Fibroblast of villous mesenchyme (primary cell): ENCODE measurements at regions not wholly inside any gene's neighbourhood (a gene's known extent, or its start where the extent isn't known, plus 50 kb on each side); places are given as distances from the start of the nearest gene placed in this dataset.

Experiments used
- DNase-seq: peaks from one replicate; pipeline ENCODE4 v3.0.0-alpha.2; 2010; ENCODE audit warnings: low read depth
- H3K4me3 ChIP-seq: 2 replicates; pipeline ENCODE4 v1.5.1; 2011; ENCODE audit warnings: low read depth, mild to moderate bottlenecking, low read length
- TF ChIP-seq, protein P1 (sequence below): IDR thresholded peaks from 2 replicates; pipeline ENCODE4 v1.5.1; 2012; ENCODE audit warnings: low read depth, mild to moderate bottlenecking, low read length; ENCODE audit not compliant: insufficient read depth

GRCh38 chr2:240226672-240227537 is 86.4 kb upstream of the OTOS start:
- TF ChIP-seq, protein P1, sequence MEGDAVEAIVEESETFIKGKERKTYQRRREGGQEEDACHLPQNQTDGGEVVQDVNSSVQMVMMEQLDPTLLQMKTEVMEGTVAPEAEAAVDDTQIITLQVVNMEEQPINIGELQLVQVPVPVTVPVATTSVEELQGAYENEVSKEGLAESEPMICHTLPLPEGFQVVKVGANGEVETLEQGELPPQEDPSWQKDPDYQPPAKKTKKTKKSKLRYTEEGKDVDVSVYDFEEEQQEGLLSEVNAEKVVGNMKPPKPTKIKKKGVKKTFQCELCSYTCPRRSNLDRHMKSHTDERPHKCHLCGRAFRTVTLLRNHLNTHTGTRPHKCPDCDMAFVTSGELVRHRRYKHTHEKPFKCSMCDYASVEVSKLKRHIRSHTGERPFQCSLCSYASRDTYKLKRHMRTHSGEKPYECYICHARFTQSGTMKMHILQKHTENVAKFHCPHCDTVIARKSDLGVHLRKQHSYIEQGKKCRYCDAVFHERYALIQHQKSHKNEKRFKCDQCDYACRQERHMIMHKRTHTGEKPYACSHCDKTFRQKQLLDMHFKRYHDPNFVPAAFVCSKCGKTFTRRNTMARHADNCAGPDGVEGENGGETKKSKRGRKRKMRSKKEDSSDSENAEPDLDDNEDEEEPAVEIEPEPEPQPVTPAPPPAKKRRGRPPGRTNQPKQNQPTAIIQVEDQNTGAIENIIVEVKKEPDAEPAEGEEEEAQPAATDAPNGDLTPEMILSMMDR, result no peak
- DNase-seq, result no peak
- H3K4me3 ChIP-seq, result no peak overlapping the region

- DNase-seq, result no peak
- TF ChIP-seq, protein P1, result no peak
- no peak overlapping the region for H3K4me3 ChIP-seq
Observed at GRCh38 chr2:240227538-240228428, 87.3 kb upstream of the OTOS start.

- no peak for DNase-seq
- H3K4me3 ChIP-seq, result no peak overlapping the region
- TF ChIP-seq, protein P1, result no peak
Observed at GRCh38 chr2:240229005-240229404, 88.5 kb upstream of the OTOS start.

- TF ChIP-seq, protein P1, result no peak
- peak; percentile 80 for DNase-seq
- H3K4me3 ChIP-seq, result no peak overlapping the region
Observed at GRCh38 chr2:240229603-240230235, 89.3 kb upstream of the OTOS start.

GRCh38 chr2:240230291-240230931 is 90.0 kb upstream of the OTOS start:
- TF ChIP-seq, protein P1, result no peak
- DNase-seq, result no peak
- H3K4me3 ChIP-seq, result no peak overlapping the region

- TF ChIP-seq, protein P1, result no peak
- DNase-seq, result no peak
- no peak overlapping the region for H3K4me3 ChIP-seq
Observed at GRCh38 chr2:240231838-240232244, 91.4 kb upstream of the OTOS start.
